H9 (cell line): ENCODE measurements at regions not wholly inside any gene's neighbourhood (a gene's known extent, or its start where the extent isn't known, plus 50 kb on each side); places are given as distances from the start of the nearest gene placed in this dataset.

Experiments
- DNase-seq: peaks from one replicate; pipeline ENCODE4 v3.0.0-alpha.2; 2017
- H2AFZ ChIP-seq: one replicate; pipeline ENCODE4 v1.6.1; 2013; ENCODE audit warnings: mild to moderate bottlenecking, low read length, control low read depth, moderate library complexity
- H2AK5ac ChIP-seq: 2 replicates; pipeline ENCODE4 v1.6.1; 2013; ENCODE audit warnings: low read length, control low read depth, mixed read lengths; ENCODE audit not compliant: insufficient read length
- H2BK120ac ChIP-seq: one replicate; pipeline ENCODE4 v1.6.1; 2013; ENCODE audit warnings: low read depth, mild to moderate bottlenecking, low read length, control low read depth, inconsistent platforms; ENCODE audit not compliant: poor library complexity, severe bottlenecking
- H2BK12ac ChIP-seq: 2 replicates; pipeline ENCODE4 v1.6.1; 2013; ENCODE audit warnings: low read length, control low read depth, mixed read lengths, low read depth; ENCODE audit not compliant: insufficient read length
- H2BK15ac ChIP-seq: 2 replicates; pipeline ENCODE4 v1.6.1; 2013; ENCODE audit warnings: low read depth, low read length, control low read depth
- H2BK20ac ChIP-seq: one replicate; pipeline ENCODE4 v1.6.1; 2013; ENCODE audit warnings: low read depth, mild to moderate bottlenecking, low read length, control low read depth, inconsistent platforms; ENCODE audit not compliant: poor library complexity, severe bottlenecking
- H2BK5ac ChIP-seq: 2 replicates; pipeline ENCODE4 v1.6.1; 2013; ENCODE audit warnings: low read length, control low read depth, mixed read lengths; ENCODE audit not compliant: insufficient read length
- H3K14ac ChIP-seq: 2 replicates; pipeline ENCODE4 v1.6.1; 2013; ENCODE audit warnings: low read length, control low read depth; ENCODE audit not compliant: insufficient read depth
- H3K18ac ChIP-seq: 2 replicates; pipeline ENCODE4 v1.6.1; 2013; ENCODE audit warnings: low read depth, mild to moderate bottlenecking, mixed read lengths, low read length, control low read depth; ENCODE audit not compliant: insufficient read length
- H3K23ac ChIP-seq: 2 replicates; pipeline ENCODE4 v1.6.1; 2013; ENCODE audit warnings: low read length, control low read depth, mixed read lengths, low read depth; ENCODE audit not compliant: insufficient read length
- H3K23me2 ChIP-seq: 2 replicates; pipeline ENCODE4 v1.6.1; 2013; ENCODE audit warnings: low read depth, mild to moderate bottlenecking, mixed read lengths, low read length, control low read depth; ENCODE audit not compliant: insufficient read length, poor library complexity, severe bottlenecking
- H3K27ac ChIP-seq: 2 replicates; pipeline ENCODE4 v1.5.1; 2013; ENCODE audit warnings: low read length, control low read depth, mixed read lengths, low read depth; ENCODE audit not compliant: insufficient read length
- H3K27me3 ChIP-seq: 2 replicates; pipeline ENCODE4 v1.6.1; 2013; ENCODE audit warnings: low read length, control low read depth, inconsistent platforms; ENCODE audit not compliant: insufficient read depth
- H3K4ac ChIP-seq: 2 replicates; pipeline ENCODE4 v1.6.1; 2013; ENCODE audit warnings: low read depth, mild to moderate bottlenecking, control low read depth, inconsistent platforms, low read length, moderate library complexity
- H3K4me1 ChIP-seq: 2 replicates; pipeline ENCODE4 v1.6.1; 2013; ENCODE audit warnings: low read length, control low read depth, inconsistent platforms; ENCODE audit not compliant: insufficient read depth
- H3K4me2 ChIP-seq: 2 replicates; pipeline ENCODE4 v1.6.1; 2013; ENCODE audit warnings: low read length, control low read depth, mixed read lengths; ENCODE audit not compliant: insufficient read length, insufficient read depth
- H3K56ac ChIP-seq: 2 replicates; pipeline ENCODE4 v1.6.1; 2013; ENCODE audit warnings: low read depth, mild to moderate bottlenecking, mixed read lengths, low read length, control low read depth; ENCODE audit not compliant: insufficient read length
- H3K79me1 ChIP-seq: 2 replicates; pipeline ENCODE4 v1.6.1; 2013; ENCODE audit warnings: low read depth, mild to moderate bottlenecking, moderate library complexity, low read length, control low read depth, inconsistent platforms; ENCODE audit not compliant: insufficient read depth, poor library complexity, severe bottlenecking
- H3K79me2 ChIP-seq: 2 replicates; pipeline ENCODE4 v1.6.1; 2013; ENCODE audit warnings: low read length, control low read depth, inconsistent platforms; ENCODE audit not compliant: insufficient read depth
- H3K9ac ChIP-seq: 2 replicates; pipeline ENCODE4 v1.6.1; 2013; ENCODE audit warnings: low read length, control low read depth, mixed read lengths; ENCODE audit not compliant: insufficient read length; ENCODE audit errors: extremely low read depth
- H3K9me3 ChIP-seq: one replicate; pipeline ENCODE4 v1.6.1; 2013; ENCODE audit warnings: low read depth, low read length, inconsistent platforms; ENCODE audit not compliant: control insufficient read depth
- H3T11ph ChIP-seq: one replicate; pipeline ENCODE4 v1.6.1; 2013; ENCODE audit warnings: mild to moderate bottlenecking, low read length, control low read depth, inconsistent platforms
- H4K20me1 ChIP-seq: one replicate; pipeline ENCODE4 v1.6.1; 2013; ENCODE audit not compliant: control insufficient read depth, insufficient read length, insufficient read depth
- H4K5ac ChIP-seq: 2 replicates; pipeline ENCODE4 v1.6.1; 2013; ENCODE audit warnings: low read depth, mild to moderate bottlenecking, mixed read lengths, low read length, control low read depth; ENCODE audit not compliant: insufficient read length
- H4K8ac ChIP-seq: replicated peaks from 2 replicates; pipeline ENCODE4 v1.6.1; 2013; ENCODE audit warnings: low read length, control low read depth, mixed read lengths, low read depth; ENCODE audit not compliant: insufficient read length
- H4K91ac ChIP-seq: 2 replicates; pipeline ENCODE4 v1.6.1; 2013; ENCODE audit warnings: low read depth, mild to moderate bottlenecking, moderate library complexity, mixed read lengths, low read length, control low read depth; ENCODE audit not compliant: insufficient read length
- H3K27ac Mint-ChIP-seq, 3 experiments: 2 replicates in 2 of 3; 3 replicates in 1 of 3; pipeline ENCODE4 v1.8.0; 2020 to 2021; ENCODE audit warnings: mixed read lengths in 3 of 3, mild to moderate bottlenecking in 1 of 3, moderate library complexity in 1 of 3
- H3K27me3 Mint-ChIP-seq: 2 replicates; pipeline ENCODE4 v1.8.0; 2021; ENCODE audit warnings: low read depth, mild to moderate bottlenecking, moderate library complexity, mixed read lengths
- H3K36me3 Mint-ChIP-seq, 3 experiments: 2 replicates in 2 of 3; 3 replicates in 1 of 3; pipeline ENCODE4 v1.8.0; 2020 to 2021; ENCODE audit warnings: low read depth in 3 of 3, mixed read lengths in 3 of 3; ENCODE audit not compliant: insufficient read depth in 1 of 3
- H3K4me1 Mint-ChIP-seq, 2 experiments: 2 replicates each; pipeline ENCODE4 v1.8.0; 2020; ENCODE audit warnings: mixed read lengths in 2 of 2
- H3K4me3 Mint-ChIP-seq, 2 experiments: 2 replicates in 1 of 2; 3 replicates in 1 of 2; pipeline ENCODE4 v1.8.0; 2020 to 2021; ENCODE audit warnings: mild to moderate bottlenecking in 2 of 2, mixed read lengths in 2 of 2, moderate library complexity in 1 of 2
- H3K9me3 Mint-ChIP-seq, 2 experiments: 2 replicates in 1 of 2; 3 replicates in 1 of 2; pipeline ENCODE4 v1.8.0; 2020; ENCODE audit warnings: mild to moderate bottlenecking in 2 of 2, mixed read lengths in 2 of 2, moderate library complexity in 1 of 2
- WGBS: extraction: QIAGEN DNeasy Blood & Tissue Kit; methylation state at CpG from one replicate; pipeline ENCODE4 v1.1.7; 2013; ENCODE audit warnings: missing lambda C conversion rate, low lambda C conversion rate, mixed read lengths; ENCODE audit not compliant: insufficient read length; ENCODE audit errors: extremely low coverage; 5-methylcytosine and 5-hydroxymethylcytosine counted together
- TF ChIP-seq, protein P1 (sequence below): fragments of 200-600 bp; sonication (generic); conservative IDR thresholded peaks from 3 replicates; pipeline ENCODE4 v1.8.0; 2021; ENCODE audit warnings: antibody characterized with exemption, mild to moderate bottlenecking

- no peak overlapping the region for H3K27ac ChIP-seq
- no CpG with 5 or more reads among the region's 18 CpGs for WGBS
Measured at GRCh38 chr16:72664056-72664508, 383.8 kb downstream of the ZFHX3 start.

More at GRCh38 chr16:72664056-72664508, 383.8 kb downstream of the ZFHX3 start:
- Histone ChIP-seq H2BK20ac (no peak overlapping the region), H2AK5ac (no peak overlapping the region), H2BK5ac (no peak overlapping the region), H3K79me2 (no peaks in the 10 kb centered on the region), H4K91ac (no peak overlapping the region), H4K8ac (no peak overlapping the region), H3K23ac (no peak overlapping the region), H3T11ph (no peak overlapping the region), H3K18ac (peak overlapping the region; percentile 61), H3K9me3 (no peaks in the 10 kb centered on the region), H3K27me3 (no peaks in the 10 kb centered on the region), H2BK15ac (no peak overlapping the region), H3K4ac (no peak overlapping the region), H3K56ac (no peak overlapping the region), H2BK12ac (no peak overlapping the region), H3K9ac (peak overlapping the region; percentile 87), H4K5ac (no peak overlapping the region), H2BK120ac (no peak overlapping the region), H3K79me1 (no peaks in the 10 kb centered on the region), H3K4me1 (no peaks in the 10 kb centered on the region), H3K23me2 (peaks cover 5% of the 10 kb centered on the region), H4K20me1 (no peaks in the 10 kb centered on the region), H3K4me2 (peak overlapping the region; percentile 90), H3K14ac (peak overlapping the region; percentile 91; the same call in 1 of the 2 replicates), H2AFZ (peak overlapping the region; percentile 80)
- Mint-ChIP-seq H3K9me3 (peaks cover 0 to 3% of the 10 kb centered on the region in 2 experiments; a peak in 2 of 5 replicates), H3K4me1 (peaks cover 4% of the 10 kb centered on the region in 2 experiments), H3K36me3 (peaks cover 0 to 3% (median 2%) of the 10 kb centered on the region in 3 experiments; a peak in 3 of 7 replicates), H3K4me3 (peak overlapping the region; percentile 97 to 99), H3K27ac (peak overlapping the region; percentile 100), H3K27me3 (no peaks in the 10 kb centered on the region)
- TF ChIP-seq, protein P1, sequence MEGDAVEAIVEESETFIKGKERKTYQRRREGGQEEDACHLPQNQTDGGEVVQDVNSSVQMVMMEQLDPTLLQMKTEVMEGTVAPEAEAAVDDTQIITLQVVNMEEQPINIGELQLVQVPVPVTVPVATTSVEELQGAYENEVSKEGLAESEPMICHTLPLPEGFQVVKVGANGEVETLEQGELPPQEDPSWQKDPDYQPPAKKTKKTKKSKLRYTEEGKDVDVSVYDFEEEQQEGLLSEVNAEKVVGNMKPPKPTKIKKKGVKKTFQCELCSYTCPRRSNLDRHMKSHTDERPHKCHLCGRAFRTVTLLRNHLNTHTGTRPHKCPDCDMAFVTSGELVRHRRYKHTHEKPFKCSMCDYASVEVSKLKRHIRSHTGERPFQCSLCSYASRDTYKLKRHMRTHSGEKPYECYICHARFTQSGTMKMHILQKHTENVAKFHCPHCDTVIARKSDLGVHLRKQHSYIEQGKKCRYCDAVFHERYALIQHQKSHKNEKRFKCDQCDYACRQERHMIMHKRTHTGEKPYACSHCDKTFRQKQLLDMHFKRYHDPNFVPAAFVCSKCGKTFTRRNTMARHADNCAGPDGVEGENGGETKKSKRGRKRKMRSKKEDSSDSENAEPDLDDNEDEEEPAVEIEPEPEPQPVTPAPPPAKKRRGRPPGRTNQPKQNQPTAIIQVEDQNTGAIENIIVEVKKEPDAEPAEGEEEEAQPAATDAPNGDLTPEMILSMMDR = no peak
- DNase-seq = no peak
